Astrocyte (in vitro differentiated cells and primary cell): ENCODE measurements at regions not wholly inside any gene's neighbourhood (a gene's known extent, or its start where the extent isn't known, plus 50 kb on each side); places are given as distances from the start of the nearest gene placed in this dataset.

Source experiments
- CTCF ChIP-seq: IDR thresholded peaks from 2 replicates; pipeline ENCODE4 v1.5.1; 2011; ENCODE audit warnings: low read depth, mild to moderate bottlenecking, inconsistent platforms, low read length, moderate library complexity; ENCODE audit not compliant: insufficient read depth
- EZH2 ChIP-seq: IDR thresholded peaks from 2 replicates; pipeline ENCODE4 v1.6.1; 2012; ENCODE audit warnings: mild to moderate bottlenecking, low read length, inconsistent platforms; ENCODE audit not compliant: insufficient read depth

GRCh38 chr18:22515250-22515649 is 97.5 kb upstream of the CTAGE1 start:
- no peak for TF ChIP-seq CTCF
- TF ChIP-seq EZH2: no peak
